ENCODE measurements at regions not wholly inside any gene's neighbourhood (a gene's known extent, or its start where the extent isn't known, plus 50 kb on each side); places are given as distances from the start of the nearest gene placed in this dataset.
"Not testable (repeated sequence)": the region's sequence is repeated elsewhere in the genome, so short reads cannot be mapped to it uniquely, and the experiment has no call there.

DNA sequence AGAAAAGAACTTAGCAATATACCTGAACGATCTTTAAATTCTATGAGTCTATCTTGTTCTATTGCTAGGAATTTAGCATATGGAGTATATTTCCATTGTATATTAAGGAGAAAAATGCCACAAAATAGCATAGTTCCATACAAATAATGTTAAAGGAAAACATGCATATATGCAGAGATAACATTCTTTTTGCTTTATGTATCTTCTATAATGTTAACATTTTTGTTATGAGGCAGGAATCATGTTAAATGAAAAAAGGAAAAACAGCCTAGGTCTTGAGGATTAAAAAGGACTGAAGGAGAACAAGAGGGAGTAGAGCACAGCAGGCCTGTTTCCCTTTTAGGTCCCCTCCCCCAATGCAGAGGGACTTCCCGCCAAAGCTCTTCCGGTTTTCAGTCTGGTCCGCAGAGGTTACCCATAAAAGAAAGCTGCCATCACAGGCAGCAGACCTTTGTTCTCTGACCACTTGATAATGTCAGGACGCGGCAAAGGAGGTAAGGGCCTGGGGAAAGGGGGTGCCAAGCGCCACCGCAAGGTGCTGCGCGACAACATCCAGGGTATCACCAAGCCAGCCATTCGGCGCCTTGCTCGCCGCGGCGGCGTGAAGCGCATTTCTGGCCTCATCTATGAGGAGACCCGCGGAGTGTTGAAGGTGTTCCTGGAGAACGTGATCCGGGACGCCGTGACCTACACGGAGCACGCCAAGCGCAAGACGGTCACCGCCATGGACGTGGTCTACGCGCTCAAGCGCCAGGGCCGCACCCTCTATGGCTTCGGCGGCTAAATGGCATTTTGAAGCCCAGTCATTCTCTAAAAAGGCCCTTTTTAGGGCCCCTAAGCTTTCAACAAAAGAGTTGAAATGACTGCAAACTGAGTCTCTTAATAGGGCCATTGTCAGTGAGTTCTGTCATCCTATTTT is 108.4 kb upstream of the PRSS16 start:
- peak; percentile 80 to 85 for DNase-seq

DNA sequence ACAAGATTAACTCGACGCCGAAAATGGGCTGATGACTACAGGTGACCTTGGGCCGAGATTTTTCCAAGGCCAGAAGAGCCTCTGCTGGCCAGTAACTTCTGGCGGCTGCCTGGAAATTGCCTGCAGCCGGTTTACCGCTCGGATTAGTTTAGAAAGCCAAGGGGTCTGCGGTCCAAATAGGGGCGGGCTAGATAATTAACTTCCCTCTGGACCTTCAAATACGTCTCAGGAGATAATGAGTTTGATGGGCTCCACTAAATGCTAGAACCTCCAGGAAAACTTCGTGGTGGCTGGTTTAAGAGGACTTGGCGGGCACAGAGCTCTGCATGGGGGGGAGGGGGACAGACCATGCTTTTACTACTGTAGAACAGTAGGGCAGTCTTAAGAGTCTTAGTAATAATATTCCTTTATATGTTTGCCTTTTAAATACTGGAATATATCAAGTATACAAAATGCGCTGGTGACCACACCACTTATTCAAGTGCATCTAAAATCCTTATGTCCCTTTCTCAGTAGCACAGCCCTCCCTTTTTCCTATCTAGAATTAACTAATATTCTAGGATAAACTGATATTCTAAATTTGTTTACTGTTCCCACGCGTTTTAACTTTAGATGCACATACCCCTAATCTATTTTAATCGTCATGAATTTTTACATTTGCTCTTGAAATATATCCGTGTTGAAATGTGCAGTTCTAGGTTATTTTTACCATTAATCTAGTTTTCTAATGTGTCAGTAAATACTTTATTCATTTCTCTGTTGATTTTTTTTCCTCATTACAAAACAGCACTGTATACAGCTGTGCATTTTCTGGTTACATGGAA is 107.5 kb upstream of the PRSS16 start:
- no peak for DNase-seq

DNA sequence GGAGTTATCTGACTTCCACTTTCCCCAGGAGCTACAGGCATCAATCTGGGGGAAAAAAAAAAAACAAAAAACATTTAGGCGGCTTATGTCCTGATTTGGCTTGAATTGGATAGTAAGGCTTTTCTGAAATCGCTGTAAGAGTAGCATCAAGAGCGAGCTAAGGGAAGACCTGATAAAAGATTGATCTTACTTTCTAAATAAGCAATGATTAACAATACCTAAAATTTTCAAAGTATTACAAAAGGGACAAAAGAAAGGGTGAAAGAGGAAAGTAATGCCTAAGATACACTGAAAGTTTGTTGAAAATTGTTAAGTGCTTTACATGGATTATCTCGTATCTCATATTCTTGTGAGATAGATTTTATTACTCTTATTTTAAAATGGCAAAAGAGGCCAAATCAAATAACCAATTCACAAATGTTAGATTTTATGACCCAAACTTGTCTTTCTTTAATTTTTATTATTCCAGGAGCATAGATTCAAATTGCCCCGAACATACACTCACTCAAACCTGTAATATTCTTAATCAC is 106.4 kb upstream of the PRSS16 start:
- DNase-seq, result no peak

DNA sequence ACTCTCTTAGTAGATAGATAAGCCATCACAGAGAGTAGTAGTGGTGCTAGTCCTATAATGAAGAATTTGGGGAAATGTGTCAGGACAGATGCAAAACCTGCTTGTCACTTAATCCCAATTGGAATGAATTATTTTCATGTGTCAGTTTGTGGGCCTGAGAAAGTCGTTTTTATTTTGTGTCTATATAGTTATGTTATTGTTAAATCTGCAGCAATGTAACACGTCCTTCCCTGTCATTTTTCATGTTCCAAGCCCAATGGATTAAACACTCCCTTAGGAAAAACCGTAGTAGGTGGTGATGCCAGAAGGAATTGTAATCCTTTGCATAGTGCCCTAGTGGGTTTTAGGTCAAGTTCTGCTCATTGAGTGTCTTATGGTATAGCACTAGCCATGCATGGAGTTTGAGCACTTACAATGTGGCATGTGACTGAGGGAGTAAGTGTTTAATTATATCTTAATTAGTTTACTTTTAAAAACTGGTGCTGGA is 105.9 kb upstream of the PRSS16 start:
- DNase-seq, result no peak

DNA sequence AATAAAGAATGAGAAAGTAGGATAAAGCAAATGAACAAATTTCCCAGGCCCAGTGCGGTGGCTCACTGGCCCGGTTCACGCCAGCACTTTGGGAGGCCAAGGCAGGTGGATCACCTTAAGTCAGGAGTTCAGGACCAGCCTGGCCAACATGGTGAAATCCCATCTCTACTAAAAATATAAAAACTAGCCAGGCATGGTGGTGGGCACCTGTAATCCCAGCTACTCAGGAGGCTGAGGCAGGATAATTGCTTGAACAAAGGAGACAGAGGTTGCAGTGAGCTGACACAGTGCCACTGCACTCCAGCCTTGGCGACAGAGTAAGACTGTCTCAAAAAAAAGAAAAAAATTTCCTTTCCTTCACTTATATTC is 104.5 kb upstream of the PRSS16 start:
- DNase-seq, result not testable (repeated sequence)

DNA sequence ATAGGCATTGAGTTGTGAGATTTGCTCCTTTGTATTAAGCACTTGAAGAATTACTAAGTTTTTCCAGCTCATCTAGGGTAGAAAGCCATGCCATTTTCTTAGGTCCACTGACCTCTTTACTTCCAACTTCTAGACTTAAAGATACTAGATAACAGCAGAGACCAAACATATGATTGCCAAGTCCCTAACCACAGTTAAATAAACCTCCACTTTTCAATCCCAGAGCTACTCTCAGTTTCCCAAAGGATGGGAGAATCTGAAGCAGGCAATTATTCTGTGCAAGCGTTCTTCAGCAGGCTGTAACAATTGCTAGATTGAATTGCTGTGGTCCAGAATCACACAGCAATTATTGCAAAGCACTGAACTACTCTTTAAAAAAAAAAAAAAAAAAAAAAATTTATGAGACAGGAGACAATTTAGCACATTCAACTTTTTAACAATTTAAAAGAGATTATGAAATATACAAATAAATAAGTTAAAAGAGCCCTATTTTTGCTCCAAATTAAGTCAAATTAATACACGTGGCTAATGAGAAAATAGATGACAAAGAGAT is 104.0 kb upstream of the PRSS16 start:
- no peak for DNase-seq

DNA sequence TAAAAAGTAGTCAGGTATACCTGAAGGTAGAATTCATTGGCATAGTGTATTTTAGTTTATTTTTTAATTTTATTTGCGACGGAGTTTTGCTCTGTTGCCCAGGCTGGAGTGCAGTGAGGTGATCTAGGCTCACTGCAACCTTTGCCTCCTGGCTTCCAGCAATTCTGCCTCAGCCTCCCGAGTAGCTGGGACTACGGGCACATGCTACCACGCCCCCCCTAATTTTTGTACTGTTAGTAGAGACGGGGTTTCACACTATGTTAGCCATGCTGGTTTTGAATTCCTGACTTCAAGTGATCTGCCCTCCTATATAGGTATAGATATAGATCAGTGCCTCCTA is 102.8 kb upstream of the PRSS16 start:
- DNase-seq, result no peak

DNA sequence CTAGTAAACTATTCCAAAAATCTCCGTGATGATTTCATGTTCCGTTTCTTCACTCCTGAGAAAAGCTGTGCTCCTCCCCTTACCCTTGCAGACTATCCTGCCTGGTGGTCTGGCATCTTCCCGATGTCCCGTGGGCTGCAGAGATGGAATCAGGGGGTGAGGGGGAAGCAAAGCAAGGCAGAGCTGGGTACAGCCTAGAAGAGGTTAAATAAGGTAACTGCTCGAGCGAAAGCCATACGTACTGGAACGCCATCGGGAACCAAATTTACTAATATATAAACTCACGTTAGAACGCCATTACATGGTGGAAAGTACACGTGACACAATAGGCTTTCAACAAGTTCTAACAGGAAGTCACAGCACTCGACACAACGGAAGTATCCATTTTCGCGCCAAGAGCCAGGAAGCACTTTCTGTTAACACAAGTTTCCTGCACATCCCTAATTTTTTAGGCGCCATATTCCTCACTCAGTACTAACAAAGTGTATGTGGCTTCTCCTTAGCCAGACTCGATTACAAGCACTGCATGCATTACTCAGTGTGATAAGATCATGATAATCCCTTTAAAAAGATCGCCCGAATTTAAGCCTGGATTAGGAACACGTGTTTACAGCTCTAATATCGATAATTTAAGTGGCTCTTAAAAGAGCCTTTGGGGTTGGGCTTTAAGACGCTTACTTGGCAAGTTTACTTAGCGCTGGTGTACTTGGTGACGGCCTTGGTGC is 101.6 kb upstream of the PRSS16 start:
- DNase-seq, result peak; percentile 71 to 85

DNA sequence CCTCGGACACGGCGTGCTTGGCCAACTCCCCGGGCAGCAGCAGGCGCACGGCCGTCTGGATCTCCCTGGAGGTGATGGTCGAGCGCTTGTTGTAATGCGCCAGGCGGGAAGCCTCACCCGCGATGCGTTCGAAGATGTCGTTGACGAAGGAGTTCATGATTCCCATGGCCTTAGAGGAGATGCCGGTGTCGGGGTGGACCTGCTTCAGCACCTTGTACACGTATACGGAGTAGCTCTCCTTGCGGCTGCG is 101.1 kb upstream of the PRSS16 start:
- not testable (repeated sequence) for DNase-seq

DNA sequence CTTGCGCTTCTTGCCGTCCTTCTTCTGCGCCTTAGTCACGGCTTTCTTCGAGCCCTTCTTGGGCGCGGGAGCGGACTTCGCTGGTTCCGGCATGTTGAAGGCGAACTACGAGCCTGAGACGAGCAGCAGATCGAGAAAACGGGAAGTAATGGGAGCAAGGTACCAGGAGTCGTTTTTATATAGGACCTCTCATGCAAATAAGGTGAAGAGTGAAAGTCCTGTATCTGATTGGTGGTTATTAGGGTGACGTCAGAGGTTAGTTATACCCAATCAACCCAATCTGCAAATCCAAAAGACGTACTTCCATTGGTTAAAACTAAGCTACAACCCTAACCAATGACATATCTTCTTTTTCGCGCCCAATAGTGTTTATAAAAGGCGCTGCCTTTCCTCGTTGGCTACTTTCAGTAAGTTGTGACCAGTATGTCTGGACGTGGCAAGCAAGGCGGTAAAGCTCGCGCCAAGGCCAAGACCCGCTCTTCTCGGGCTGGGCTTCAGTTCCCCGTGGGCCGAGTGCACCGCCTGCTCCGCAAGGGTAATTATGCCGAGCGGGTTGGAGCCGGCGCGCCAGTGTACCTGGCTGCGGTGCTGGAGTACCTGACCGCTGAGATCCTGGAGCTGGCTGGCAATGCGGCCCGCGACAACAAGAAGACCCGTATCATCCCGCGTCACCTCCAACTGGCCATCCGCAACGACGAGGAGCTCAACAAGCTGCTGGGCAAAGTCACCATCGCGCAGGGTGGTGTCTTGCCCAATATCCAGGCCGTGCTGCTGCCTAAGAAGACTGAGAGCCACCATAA is 100.6 kb upstream of the PRSS16 start:
- peak; percentile 87 to 97 for DNase-seq

DNA sequence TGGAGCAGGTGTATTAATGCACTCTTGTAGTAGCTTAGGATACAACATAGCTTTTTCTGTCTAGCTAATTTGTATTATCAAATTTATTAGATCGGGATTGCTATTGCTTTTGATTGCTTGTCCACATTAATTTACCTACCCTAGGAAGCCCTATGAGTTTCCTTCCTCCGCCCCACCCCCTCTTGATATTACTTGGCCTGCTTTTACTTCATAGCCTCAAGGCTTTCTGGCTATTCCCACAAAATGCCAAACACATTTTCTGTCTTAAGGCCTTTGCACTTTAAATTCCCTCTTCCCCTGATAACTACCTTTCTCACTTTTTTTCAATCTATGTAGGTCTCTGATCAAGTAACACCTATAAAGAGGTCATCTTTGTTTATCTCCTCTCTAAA is 99.1 kb upstream of the PRSS16 start:
- DNase-seq, result no peak

DNA sequence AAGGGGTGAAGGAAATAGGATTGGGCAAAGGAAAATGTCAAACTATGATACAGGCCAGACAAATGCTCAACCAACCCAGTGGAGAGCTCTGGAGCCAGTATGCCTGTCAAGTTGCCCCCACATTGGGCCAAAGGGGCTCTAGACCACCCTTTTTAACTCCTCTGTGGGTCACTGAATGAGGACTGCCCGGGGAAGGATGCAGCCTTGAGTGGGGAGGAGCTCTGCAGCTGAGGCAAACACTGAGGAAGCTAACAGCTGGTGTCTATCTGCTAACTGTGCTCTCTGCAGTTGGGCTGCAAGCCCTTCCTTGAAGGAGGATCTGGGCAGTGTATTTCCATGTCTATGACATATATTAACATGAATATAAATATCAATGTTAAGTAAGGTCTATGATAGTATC is 98.4 kb upstream of the PRSS16 start:
- DNase-seq, result no peak

DNA sequence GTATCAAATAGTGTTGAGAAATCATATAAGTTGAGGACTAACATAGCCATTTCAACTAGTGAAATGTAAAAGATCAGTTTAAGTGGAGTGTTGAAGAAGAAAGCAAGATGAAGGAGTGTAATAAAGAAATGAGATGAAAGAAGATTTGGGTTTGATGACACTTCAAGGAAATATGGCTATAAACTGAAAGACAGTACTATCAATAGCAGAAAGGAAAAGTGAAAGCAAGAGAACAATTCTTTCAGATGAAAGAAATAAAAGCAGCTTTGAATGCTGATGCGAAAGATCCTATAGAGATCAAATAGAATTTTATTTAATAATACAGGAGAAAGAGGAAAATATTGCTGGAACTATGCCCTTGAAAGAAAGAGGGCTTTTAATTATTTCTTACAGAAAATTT is 92.8 kb upstream of the PRSS16 start:
- peak in 1 of 2 donors; percentile 51 for DNase-seq

DNA sequence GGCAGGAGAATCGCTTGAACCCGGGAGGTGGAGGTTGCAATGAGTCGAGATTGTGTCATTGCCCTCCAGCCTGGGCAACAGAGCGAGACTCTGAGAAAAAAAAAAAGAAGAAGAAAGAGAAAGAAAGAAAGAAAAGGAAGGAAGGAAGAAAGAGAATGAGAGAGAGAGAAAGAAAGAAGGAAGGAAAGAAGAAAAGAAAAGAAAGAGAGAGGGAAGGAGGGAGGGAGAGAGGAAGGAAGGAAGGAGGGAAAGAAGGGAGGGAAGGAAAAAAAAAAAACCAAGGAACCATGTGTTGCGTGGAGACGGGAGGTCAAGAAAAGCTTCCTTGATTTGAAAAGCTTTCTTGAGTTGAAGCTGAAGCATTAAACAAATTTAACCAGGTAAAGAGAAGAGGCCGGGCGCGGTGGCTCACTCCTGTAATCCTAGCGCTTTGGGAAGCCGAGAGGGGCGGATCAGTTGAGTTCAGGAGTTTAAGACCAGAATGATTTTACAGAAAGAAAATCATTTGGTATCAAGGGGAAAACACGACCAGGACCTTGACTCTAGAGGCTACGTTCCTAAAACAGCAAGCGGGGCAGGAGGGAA is 90.5 kb upstream of the PRSS16 start:
- DNase-seq, result no peak

DNA sequence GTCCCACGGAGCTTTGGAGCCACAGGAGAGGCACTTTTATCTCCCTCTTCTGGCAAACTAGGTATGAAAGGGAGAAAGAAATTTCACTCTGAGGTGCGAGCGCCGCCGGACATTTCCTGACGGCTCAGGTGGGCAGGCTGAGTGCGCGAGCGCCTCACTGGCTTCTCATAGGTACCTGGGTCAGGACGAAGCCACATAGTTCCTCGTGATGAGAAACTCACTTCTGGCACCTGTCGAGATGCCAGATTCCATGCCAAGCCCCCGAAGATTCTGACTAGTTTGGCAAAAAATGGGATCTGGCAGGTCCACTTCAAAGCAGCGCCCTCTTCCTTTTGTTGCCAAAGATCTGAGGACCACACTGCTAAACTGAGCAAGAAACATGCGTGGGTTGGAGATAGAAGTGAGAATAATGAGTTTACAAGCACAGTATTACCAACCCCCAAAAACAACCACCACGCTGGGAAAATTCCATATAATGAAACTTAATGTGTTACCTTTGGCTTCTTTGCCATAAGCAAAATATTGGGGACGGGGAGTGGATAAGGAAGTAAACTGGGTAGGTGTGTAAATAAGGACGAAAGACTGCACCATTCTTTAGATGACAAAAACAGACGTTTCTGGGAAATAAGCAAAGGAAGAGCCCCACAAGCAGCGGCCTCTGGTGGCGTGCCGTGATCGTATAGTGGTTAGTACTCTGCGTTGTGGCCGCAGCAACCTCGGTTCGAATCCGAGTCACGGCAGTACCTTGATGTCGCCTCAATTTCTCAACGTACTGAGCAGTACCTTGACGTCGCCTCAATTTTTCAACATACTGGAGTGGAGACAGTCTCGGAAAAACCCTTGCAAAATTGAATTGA is 89.8 kb upstream of the PRSS16 start:
- peak; percentile 89 to 92 for DNase-seq

DNA sequence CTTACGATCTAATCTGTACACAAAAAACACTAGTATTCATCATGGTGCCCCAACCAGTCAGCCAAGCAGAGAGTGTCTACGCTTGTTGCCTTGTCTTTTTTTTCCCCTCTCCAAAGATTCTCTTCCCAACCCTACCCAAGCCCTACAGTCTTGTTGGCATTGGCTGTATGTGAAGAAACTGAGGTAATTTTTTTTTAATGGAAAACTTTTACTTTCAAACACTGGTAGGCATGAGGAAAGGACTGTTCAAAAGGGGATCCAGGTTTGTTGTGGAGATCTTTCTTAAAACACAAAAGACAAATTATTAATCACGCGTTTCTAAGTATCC is 89.2 kb upstream of the PRSS16 start:
- DNase-seq, result no peak

DNA sequence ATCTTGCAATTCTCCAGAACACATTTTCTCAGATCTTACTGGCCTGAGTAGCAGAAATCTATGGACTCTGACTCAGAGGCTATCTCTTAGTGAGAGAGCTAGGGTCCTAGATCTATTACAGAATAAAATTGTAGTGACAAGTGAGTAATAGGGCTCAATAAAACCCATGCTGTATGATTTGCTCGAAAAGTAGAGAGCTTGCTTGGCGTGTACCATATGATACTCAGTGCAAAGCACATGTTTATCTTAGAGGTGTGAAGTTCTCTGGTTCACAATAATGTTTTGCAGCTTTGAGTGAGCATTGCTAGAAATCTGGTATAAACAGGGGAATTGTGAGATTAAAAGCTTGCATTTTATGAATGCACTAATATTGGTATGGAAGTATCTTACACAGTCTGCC is 87.8 kb upstream of the PRSS16 start:
- DNase-seq, result no peak

DNA sequence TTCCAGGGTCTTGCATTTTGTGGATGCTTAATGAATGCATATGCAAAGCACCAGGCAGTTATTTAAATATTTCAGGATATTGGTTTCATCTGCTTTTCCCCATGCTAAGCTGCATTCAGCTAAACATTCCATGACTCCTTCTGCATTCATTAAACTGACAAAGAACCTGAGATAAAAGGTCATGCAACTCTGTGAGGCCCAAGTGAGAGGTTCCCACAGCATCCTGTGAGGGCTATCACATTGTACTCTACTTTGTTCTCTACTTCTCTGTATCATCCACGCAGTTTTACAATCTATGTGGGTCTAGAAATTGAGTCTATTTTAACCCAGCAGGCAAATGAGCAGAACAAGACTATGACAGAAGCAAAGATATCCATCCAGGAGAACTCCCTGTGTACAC is 86.4 kb upstream of the PRSS16 start:
- no peak for DNase-seq

DNA sequence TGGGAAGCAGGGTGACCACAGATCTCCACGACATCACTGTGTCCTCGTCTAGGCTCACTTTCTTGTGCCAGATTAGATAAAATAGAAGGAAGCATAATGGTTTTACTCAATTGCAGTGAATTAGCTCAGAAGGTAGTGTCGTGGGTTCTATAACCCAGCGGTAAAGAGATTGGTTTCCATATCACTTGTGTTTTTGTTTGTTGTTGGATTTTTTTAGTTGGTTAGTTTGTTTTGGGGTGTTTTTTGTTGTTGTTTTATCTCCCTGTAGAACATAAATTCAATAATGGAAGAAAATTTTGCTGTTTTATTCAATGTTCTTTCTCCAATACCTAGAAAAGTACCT is 85.9 kb upstream of the PRSS16 start:
- no peak for DNase-seq

DNA sequence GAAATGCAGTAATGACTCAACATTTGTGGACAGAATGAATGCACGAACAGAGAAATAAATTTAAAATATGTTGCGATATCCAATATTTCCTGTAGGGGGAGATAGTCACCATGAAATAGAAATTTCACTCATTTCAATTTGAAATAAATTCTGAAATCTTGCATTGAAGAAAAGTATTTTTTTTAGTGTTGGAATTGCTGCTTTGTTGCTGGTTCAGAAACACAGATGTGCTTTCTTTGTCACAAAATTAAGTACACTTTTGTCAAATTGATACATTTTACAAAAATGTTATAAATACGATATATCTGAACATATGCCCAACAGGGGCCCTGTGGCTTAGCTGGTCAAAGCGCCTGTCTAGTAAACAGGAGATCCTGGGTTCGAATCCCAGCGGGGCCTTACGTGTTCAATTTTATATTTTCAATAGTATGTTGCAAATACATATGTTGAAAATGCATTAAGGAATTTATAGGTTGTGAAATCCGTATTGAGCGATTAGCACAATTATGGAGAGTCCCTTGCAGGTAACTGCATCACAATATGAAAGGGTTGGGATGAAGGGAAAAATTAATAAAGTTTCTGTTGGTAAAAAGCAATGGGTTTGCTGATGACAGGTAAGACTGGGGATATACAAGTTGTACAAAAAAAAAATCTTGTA is 85.4 kb upstream of the PRSS16 start:
- DNase-seq, result peak in 1 of 2 donors; percentile 75

DNA sequence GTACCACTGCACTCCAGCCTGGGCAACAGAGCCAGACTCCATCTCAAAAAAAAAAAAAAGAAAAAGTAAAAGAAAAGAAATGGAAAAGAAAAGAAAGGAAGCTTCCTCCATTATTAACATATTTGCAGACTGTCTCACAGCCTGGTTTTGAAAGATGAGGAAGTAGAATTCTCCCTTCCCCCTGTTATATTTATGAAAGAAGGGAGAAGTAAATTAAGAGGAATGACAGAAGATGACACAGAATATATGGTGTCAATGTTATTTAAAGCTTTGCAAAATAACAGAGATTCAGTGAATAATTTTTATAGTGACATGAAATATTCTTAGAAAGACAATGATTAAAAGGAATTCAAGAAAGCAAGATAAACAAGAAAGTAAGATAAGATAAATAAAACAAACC is 83.7 kb upstream of the PRSS16 start:
- DNase-seq, result no peak

All from CD4-positive, alpha-beta T cell treated with Interferon alpha-2 for 1 hour (primary cell).